ENCODE measurements at regions not wholly inside any gene's neighbourhood (a gene's known extent, or its start where the extent isn't known, plus 50 kb on each side); places are given as distances from the start of the nearest gene placed in this dataset.

DNA sequence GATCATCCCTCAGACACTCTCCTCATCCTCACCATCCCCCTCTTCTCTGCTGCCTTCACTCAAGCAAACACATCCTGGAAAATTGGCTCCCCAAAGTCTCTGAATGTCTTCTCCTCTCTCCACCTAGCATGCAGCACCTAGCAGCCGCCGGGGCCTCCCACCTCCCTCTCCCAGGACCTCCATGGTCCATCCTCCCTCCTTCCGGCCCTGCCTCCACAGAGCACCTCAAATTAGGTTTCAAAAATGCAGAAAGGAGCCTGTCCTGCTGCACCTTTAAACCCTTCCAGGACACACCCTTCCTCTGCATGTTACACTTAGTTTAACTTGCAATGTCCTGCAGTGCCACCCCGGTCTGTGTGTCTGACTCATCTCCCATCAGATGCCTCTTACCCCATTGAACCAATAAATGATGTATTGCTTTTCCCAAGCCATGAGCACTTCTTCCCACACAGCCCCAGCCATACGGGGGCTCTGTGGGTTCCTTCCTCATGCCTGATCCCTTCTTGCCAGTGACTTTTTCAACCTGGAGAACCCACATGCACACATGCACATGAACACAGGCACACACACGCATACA is 582.5 kb upstream of the MGMT start:
- TF ChIP-seq, protein P1, sequence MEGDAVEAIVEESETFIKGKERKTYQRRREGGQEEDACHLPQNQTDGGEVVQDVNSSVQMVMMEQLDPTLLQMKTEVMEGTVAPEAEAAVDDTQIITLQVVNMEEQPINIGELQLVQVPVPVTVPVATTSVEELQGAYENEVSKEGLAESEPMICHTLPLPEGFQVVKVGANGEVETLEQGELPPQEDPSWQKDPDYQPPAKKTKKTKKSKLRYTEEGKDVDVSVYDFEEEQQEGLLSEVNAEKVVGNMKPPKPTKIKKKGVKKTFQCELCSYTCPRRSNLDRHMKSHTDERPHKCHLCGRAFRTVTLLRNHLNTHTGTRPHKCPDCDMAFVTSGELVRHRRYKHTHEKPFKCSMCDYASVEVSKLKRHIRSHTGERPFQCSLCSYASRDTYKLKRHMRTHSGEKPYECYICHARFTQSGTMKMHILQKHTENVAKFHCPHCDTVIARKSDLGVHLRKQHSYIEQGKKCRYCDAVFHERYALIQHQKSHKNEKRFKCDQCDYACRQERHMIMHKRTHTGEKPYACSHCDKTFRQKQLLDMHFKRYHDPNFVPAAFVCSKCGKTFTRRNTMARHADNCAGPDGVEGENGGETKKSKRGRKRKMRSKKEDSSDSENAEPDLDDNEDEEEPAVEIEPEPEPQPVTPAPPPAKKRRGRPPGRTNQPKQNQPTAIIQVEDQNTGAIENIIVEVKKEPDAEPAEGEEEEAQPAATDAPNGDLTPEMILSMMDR (IDR thresholded peaks at IDR 0.05; ENCODE audit: insufficient read depth, low read depth, low read length, missing control alignments) = no peak

DNA sequence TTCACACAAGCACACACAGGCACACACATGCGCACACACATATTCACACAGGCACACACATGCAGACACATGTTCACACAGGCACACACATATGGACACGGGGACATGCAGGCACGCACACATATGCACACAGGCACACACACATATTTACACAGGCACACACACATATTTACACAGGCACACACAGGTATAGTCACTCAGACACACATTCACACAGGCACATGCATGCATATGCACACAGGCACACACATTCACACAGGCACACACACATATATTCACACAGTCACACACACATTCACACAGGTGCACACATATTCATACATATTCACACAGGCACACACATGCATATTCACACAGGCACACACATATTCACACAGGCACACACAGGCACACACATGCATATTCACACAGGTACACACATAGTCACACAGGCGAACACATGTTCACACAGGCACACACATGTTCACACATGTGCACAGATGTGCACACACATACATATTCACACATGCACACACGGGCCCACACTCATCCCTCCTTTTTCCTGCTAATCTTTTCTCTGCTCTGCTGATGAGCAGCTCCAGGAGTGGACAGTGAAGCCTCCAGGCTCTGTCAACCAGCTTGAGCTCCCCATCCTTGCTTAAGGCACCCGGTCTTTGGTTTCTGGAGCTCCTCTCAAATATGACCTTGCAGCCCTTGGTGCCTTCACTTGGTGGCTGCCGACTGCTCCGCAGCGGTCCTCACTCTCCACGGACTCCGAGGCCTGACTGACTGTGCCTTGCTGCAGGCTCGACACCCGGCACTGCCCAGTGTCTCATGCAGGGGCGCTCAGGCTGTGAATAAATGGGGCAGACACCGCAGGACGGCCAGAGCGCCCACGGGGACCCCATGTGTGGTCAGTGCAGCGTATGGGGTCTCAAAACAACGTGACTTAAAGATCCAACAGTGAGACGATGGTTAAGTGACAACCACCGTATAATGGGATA is 581.2 kb upstream of the MGMT start:
- no peak for DNase-seq (ENCODE audit: low read depth)
- H3K4me3 ChIP-seq (ENCODE audit: low read length) = no peak overlapping the region
- TF ChIP-seq, protein P1 (IDR thresholded peaks at IDR 0.05; ENCODE audit: insufficient read depth, low read depth, low read length, missing control alignments) = no peak

More for the DNA sequence above, 582.5 kb upstream of the MGMT start:
- DNase-seq (ENCODE audit: low read depth) = no peak
- no peak overlapping the region for H3K4me3 ChIP-seq (ENCODE audit: low read length)

DNA sequence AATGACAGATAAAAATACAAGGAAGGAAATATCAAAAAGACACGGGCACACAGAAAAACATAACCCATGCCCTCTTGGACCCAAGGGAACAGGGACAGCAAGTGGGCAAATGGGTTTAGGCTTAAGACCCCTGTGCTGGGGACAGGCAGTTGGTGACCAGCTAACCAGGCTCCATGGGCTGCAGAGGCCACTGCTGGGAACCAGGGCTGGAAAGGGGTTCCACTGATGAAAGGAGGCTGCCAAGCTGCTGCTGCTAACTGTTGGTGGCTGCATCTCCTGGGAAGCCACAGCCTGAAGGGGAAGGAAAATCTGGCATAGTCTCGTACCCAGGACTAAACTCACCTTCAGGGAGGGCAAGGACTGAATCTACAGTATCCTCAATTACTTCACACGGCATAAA is 579.2 kb upstream of the MGMT start:
- H3K4me3 ChIP-seq (ENCODE audit: low read length) = no peak overlapping the region
- TF ChIP-seq, protein P1 (IDR thresholded peaks at IDR 0.05; ENCODE audit: insufficient read depth, low read depth, low read length, missing control alignments) = no peak
- no peak for DNase-seq (ENCODE audit: low read depth)

DNA sequence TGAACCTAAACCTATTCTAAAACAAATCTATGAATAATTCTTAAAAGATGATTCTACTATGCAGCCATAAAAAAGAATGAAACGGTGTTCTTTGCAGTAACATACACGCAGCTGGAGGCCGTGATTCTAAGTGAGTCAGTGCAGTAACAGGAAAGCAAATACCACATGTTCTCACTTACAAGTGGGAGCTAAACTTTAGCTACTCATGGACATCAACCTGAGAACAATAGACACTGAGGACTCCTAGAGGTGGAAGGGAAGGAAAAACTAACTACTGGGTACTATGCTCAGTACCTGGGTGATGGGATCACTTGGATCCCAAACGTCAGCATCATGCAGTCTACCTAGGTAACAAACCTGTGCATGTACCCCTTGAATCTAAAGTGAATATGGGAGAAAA is 575.0 kb upstream of the MGMT start:
- DNase-seq (ENCODE audit: low read depth) = no peak
- TF ChIP-seq, protein P1 (IDR thresholded peaks at IDR 0.05; ENCODE audit: insufficient read depth, low read depth, low read length, missing control alignments) = no peak
- no peak overlapping the region for H3K4me3 ChIP-seq (ENCODE audit: low read length)

DNA sequence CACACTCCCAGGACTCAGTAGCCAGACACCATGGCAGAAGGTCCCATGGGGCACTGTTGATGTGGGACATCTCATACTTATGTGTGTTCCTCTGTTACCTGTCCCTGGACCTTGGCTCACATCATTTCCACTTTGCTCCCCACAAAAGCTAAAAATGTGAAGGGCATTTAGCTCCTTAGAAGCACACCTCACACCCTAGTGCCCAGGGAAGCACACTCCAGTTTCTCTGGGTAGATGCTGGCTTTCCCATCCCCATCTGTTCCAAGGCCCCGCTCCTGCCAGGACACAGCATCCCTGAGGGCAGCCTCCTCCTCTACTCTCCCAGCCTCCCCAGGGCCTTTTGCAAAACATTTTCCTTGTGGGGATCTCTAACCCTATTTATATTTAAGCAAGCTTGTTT is 572.4 kb upstream of the MGMT start:
- TF ChIP-seq, protein P1 (IDR thresholded peaks at IDR 0.05; ENCODE audit: insufficient read depth, low read depth, low read length, missing control alignments) = no peak
- no peak for DNase-seq (ENCODE audit: low read depth)
- no peak overlapping the region for H3K4me3 ChIP-seq (ENCODE audit: low read length)

DNA sequence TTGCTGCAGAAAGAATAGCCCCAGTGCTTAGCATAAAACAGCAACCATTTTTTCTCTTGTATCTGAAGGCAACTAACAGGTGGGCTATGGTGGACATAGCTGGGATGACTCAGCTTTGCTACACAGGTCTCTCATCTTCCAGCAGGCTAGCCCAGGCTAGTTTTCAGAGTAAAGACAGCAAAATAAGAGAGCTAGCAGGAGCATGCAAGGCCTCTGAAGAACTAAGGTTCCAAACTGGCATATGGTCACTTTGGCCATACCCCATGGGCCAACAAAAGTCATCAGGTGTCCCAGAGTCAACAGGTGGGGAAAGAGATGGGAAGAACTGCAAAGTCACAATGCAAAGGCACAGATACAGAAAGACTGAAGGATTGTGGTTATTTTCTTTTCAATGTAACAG is 571.6 kb upstream of the MGMT start:
- no peak overlapping the region for H3K4me3 ChIP-seq (ENCODE audit: low read length)
- no peak for DNase-seq (ENCODE audit: low read depth)
- TF ChIP-seq, protein P1 (IDR thresholded peaks at IDR 0.05; ENCODE audit: insufficient read depth, low read depth, low read length, missing control alignments) = no peak

Measured in epithelial cell of esophagus (primary cell).